GM19023 (cell line): ENCODE measurements at regions not wholly inside any gene's neighbourhood (a gene's known extent, or its start where the extent isn't known, plus 50 kb on each side); places are given as distances from the start of the nearest gene placed in this dataset.

Source experiments
- ATAC-seq: cut with Tn5 transposase; IDR thresholded peaks from one replicate; pipeline ENCODE4 v1.9.1; 2021; ENCODE audit warnings: mild to moderate bottlenecking, moderate library complexity; ENCODE audit not compliant: unreplicated experiment

GRCh38 chr7:144997512-144997911 lies 161.7 kb upstream of the TPK1 start:
- no peak for ATAC-seq

- ATAC-seq = no peak
These were observed 159.6 kb upstream of the TPK1 start for GRCh38 chr7:144995495-144995894.

- ATAC-seq = no peak
These were observed 155.2 kb upstream of the TPK1 start for GRCh38 chr7:144991041-144991440.

DNA sequence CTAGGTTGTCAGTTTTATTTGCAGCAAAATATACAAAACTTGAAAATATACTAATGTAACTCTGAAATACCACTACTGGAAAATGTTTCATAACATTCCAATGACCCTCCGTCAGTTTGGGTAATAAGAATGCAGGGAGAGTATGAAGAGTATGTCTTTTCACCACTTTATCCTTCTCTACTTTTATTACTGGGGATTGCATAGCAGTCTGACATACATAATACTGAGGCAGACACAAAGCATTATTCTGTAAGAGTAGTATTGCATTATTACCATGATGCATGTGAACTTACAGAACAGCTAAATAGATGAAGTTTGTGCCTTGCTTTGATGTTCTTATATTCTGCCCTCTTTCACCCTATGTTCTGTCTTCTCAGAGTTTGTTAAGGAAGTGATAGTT lies 151.8 kb upstream of the TPK1 start:
- no peak for ATAC-seq

GRCh38 chr7:144982133-144982532 lies 146.3 kb upstream of the TPK1 start:
- ATAC-seq = no peak

DNA sequence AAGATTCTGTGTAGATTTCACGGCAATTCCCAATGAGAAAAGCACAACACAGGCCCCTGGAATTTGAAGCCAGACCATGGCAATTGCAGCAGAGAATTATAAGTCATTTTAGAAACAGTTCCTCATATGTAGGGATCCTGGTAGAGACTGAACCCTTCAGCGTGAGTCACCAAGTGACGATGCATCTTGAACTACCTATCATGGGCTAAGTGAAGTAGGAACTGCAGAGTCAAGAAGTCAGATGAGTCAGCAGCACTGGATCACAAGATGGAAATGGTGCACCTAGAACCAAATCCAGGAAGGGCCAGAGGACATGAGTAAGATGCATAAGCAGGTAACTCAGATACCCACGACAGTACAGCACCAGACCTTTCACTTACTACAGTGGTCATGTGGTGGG lies 140.0 kb upstream of the TPK1 start:
- no peak for ATAC-seq

- no peak for ATAC-seq
These were observed 133.9 kb upstream of the TPK1 start for GRCh38 chr7:144969787-144970186.

DNA sequence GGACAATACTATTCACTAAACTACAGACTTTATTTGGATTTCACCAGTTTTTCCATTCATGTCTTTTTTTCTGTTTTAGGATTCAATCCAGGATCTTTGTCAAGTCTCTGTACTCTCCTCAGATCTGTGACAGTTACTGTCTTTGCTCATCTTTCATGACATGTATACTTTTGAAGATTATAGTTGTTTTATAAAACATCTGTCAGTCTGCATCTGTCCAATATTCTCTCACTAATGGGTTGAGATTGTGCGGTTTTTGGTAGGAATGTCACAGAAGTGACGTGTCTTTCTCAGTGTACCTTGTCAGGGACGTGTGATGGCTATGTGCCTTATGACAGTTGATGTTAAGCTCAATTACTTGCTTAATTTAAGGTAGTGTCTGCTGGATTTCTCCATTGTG lies 124.9 kb upstream of the TPK1 start:
- ATAC-seq = no peak

- no peak for ATAC-seq
These were observed 122.1 kb upstream of the TPK1 start for GRCh38 chr7:144957998-144958397.

GRCh38 chr7:144955422-144955821 lies 119.6 kb upstream of the TPK1 start:
- ATAC-seq = no peak

- ATAC-seq = no peak
These were observed 105.3 kb upstream of the TPK1 start for GRCh38 chr7:144941127-144941526.

GRCh38 chr7:144937199-144937598 lies 101.3 kb upstream of the TPK1 start:
- ATAC-seq = no peak

GRCh38 chr7:144936314-144936713 lies 100.5 kb upstream of the TPK1 start:
- ATAC-seq = no peak

DNA sequence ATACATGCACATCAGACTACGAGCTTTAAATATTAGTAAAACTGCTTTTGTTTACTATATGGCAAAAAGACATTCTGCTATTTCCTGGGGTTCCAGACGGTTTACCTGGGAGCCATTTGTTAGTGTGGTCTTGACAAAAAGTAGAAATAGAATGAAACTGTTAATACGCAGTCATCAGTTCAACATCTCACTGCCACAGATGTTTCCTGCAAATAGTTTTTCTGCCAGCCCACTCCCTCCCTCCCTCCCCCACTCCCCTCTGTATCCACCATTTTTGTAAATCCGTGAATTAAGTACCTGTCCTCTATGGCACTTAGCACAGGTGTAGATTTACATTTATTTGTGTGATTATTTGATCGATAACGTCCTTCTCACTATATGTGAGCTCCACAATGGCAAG lies 74.6 kb upstream of the TPK1 start:
- no peak for ATAC-seq

GRCh38 chr7:144908943-144909556 lies 73.2 kb upstream of the TPK1 start:
- no peak for ATAC-seq

- no peak for ATAC-seq
These were observed 72.5 kb upstream of the TPK1 start for GRCh38 chr7:144908324-144908723.

- ATAC-seq = peak; percentile 75
These were observed 71.7 kb upstream of the TPK1 start for GRCh38 chr7:144907577-144907976.

DNA sequence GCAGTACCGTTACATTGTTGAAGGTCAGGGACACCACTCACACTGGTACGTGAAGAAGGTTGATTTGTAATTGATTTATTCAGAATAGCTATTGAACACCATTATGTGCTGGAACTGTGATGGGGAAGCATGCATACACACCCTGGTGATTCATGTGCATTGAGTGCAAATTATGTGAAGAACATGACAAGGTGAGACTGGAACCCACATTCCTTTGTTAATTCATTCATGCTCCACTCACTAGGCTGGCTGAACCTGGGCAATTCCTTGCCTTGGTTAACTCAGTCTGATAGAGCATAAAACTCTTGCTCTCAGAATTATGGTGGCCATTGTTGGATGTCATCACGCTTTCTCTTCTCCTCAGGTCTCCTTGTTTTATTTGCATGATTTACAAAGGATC lies 67.3 kb upstream of the TPK1 start:
- no peak for ATAC-seq

- ATAC-seq = no peak
These were observed 56.9 kb upstream of the TPK1 start for GRCh38 chr7:144892761-144893160.
